ENCODE measurements at regions not wholly inside any gene's neighbourhood (a gene's known extent, or its start where the extent isn't known, plus 50 kb on each side); places are given as distances from the start of the nearest gene placed in this dataset.

- no peak for TF ChIP-seq CTCF (IDR thresholded peaks at IDR 0.05; ENCODE audit: insufficient read depth, low read length)
- no peak for TF ChIP-seq REST (IDR thresholded peaks at IDR 0.05; ENCODE audit: insufficient replicate concordance, low read depth)
- TF ChIP-seq POLR2AphosphoS5 (IDR thresholded peaks at IDR 0.05; ENCODE audit: low read depth) = no peak
Measured at GRCh38 chr16:62853887-62854286, 817.6 kb upstream of the CDH8 start.

All from HL-60 (cell line).